ENCODE measurements at regions not wholly inside any gene's neighbourhood (a gene's known extent, or its start where the extent isn't known, plus 50 kb on each side); places are given as distances from the start of the nearest gene placed in this dataset.

DNA sequence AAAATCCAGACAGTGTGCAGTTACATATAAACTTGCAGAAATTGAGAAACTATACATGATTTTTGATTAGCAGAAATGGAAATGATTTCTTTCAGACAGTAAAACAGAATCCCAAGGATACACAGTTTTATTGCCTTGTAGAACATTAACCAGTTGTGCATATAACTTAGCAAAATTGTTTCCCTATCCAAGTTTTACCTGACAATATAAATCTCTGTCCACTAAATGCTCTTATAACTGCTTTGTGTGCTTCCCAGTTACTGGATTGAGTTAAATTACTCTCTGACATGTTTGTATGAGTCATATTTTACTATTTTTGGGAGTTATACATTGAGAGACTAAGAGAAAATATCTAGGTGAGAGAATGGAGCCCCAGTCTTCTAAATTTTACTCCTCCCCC lies 563.4 kb downstream of the SH2D4B start:
- H3K9me3 ChIP-seq (ENCODE audit: control insufficient read depth, insufficient read depth, low read length), result peaks cover 4% of the 10 kb centered on the region; the same call in 1 of the 2 replicates
- no peaks in the 10 kb centered on the region for H3K27me3 ChIP-seq (ENCODE audit: control insufficient read depth, insufficient read depth, low read length)
- H3K79me1 ChIP-seq (ENCODE audit: low read depth in 1 of 2, low read length in 2 of 2), result no peaks in the 10 kb centered on the region
- DNase-seq (no peak), ATAC-seq (ENCODE audit: low read depth) (no peak)
- CTCF ChIA-PET, result no interaction called here
- no peak overlapping the region for H2BK120ac ChIP-seq (ENCODE audit: low read depth, low read length)
- no peak overlapping the region for H2AK5ac ChIP-seq (ENCODE audit: low read depth, low read length)
- no peak overlapping the region for H3K18ac ChIP-seq (ENCODE audit: low read depth, low read length)
- H4K5ac ChIP-seq (ENCODE audit: low read depth, low read length), result no peak overlapping the region
- H4K8ac ChIP-seq (ENCODE audit: low read depth in 2 of 2, low read length in 2 of 2), result no peak overlapping the region
- in situ Hi-C loops (cut with MboI; ENCODE audit: low sequenced_read_pairs), result no loop called here
- H4K91ac ChIP-seq (ENCODE audit: insufficient read depth, low read depth, low read length), result no peak overlapping the region
- no peak overlapping the region for H3K9ac ChIP-seq (ENCODE audit: low read depth, low read length)
- H3K56ac ChIP-seq (ENCODE audit: extremely low read depth, insufficient read depth, low read length), result no peak overlapping the region
- H2BK5ac ChIP-seq (ENCODE audit: low read depth, low read length, poor library complexity, severe bottlenecking), result no peak overlapping the region
- H3K14ac ChIP-seq (replicated peaks; ENCODE audit: low read depth, low read length), result no peak overlapping the region
- no peaks in the 10 kb centered on the region for H3K4me1 ChIP-seq (ENCODE audit: control insufficient read depth, insufficient read depth, low read length)
- no peak overlapping the region for H2AFZ ChIP-seq (replicated peaks; ENCODE audit: low read length, poor library complexity)
- H3K27ac ChIP-seq (ENCODE audit: insufficient read depth, low read length), result no peak overlapping the region
- H3K23ac ChIP-seq (ENCODE audit: low read depth, low read length), result no peak overlapping the region
- no peak overlapping the region for H3K4ac ChIP-seq (ENCODE audit: low read depth, low read length)
- H4K20me1 ChIP-seq (ENCODE audit: insufficient read depth, low read length), result no peaks in the 10 kb centered on the region
- no peak overlapping the region for H2AK9ac ChIP-seq (replicated peaks; ENCODE audit: low read depth, low read length, poor library complexity)
- no peak overlapping the region for H2BK15ac ChIP-seq (ENCODE audit: low read depth, low read length)
- H2BK20ac ChIP-seq (ENCODE audit: low read depth, low read length), result no peak overlapping the region
- dilution Hi-C loops (cut with HindIII; ENCODE audit: low sequenced_read_pairs, unreplicated experiment), result no loop called here
- H3K9me1 ChIP-seq (ENCODE audit: insufficient read depth, low read length), result no peaks in the 10 kb centered on the region
- POLR2A ChIA-PET (ENCODE audit: unreplicated experiment), result no interaction called here
- TF ChIP-seq FOS (IDR thresholded peaks at IDR 0.05; ENCODE audit: low read depth, low read length) (no peak), RAD21 (IDR thresholded peaks at IDR 0.05; ENCODE audit: low read length) (no peak), NFE2L2 (IDR thresholded peaks at IDR 0.05; ENCODE audit: low read depth, low read length) (no peak), MXI1 (IDR thresholded peaks at IDR 0.05; ENCODE audit: borderline replicate concordance, low read depth, low read length) (no peak), BHLHE40 (IDR thresholded peaks at IDR 0.05; ENCODE audit: low read depth, low read length) (no peak), CEBPB (IDR thresholded peaks at IDR 0.05; ENCODE audit: low read depth, low read length) (no peak), MAZ (IDR thresholded peaks at IDR 0.05; ENCODE audit: borderline replicate concordance, low read depth, low read length) (no peak), RFX5 (IDR thresholded peaks at IDR 0.05; ENCODE audit: low read depth, low read length) (no peak), POLR2A (IDR thresholded peaks at IDR 0.05; ENCODE audit: low read depth, low read length) (no peak), CHD1 (IDR thresholded peaks at IDR 0.05; ENCODE audit: low read depth, low read length) (no peak), RCOR1 (IDR thresholded peaks at IDR 0.05; ENCODE audit: insufficient replicate concordance, low read length) (no peak), MAFK (IDR thresholded peaks at IDR 0.05; ENCODE audit: low read depth, low read length) (no peak)
- TF ChIP-seq, protein P1, sequence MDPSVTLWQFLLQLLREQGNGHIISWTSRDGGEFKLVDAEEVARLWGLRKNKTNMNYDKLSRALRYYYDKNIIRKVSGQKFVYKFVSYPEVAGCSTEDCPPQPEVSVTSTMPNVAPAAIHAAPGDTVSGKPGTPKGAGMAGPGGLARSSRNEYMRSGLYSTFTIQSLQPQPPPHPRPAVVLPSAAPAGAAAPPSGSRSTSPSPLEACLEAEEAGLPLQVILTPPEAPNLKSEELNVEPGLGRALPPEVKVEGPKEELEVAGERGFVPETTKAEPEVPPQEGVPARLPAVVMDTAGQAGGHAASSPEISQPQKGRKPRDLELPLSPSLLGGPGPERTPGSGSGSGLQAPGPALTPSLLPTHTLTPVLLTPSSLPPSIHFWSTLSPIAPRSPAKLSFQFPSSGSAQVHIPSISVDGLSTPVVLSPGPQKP (IDR thresholded peaks at IDR 0.05; ENCODE audit: borderline replicate concordance, low read depth, low read length), result no peak
- TF ChIP-seq, protein P2, sequence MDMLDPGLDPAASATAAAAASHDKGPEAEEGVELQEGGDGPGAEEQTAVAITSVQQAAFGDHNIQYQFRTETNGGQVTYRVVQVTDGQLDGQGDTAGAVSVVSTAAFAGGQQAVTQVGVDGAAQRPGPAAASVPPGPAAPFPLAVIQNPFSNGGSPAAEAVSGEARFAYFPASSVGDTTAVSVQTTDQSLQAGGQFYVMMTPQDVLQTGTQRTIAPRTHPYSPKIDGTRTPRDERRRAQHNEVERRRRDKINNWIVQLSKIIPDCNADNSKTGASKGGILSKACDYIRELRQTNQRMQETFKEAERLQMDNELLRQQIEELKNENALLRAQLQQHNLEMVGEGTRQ (IDR thresholded peaks at IDR 0.05; ENCODE audit: low read depth, low read length), result no peak
- TF ChIP-seq, protein P3, sequence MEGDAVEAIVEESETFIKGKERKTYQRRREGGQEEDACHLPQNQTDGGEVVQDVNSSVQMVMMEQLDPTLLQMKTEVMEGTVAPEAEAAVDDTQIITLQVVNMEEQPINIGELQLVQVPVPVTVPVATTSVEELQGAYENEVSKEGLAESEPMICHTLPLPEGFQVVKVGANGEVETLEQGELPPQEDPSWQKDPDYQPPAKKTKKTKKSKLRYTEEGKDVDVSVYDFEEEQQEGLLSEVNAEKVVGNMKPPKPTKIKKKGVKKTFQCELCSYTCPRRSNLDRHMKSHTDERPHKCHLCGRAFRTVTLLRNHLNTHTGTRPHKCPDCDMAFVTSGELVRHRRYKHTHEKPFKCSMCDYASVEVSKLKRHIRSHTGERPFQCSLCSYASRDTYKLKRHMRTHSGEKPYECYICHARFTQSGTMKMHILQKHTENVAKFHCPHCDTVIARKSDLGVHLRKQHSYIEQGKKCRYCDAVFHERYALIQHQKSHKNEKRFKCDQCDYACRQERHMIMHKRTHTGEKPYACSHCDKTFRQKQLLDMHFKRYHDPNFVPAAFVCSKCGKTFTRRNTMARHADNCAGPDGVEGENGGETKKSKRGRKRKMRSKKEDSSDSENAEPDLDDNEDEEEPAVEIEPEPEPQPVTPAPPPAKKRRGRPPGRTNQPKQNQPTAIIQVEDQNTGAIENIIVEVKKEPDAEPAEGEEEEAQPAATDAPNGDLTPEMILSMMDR (conservative IDR thresholded peaks at IDR 0.05; ENCODE audit: low read depth, low read length), result no peak
- H3K4me2 ChIP-seq (ENCODE audit: low read depth, low read length), result no peak overlapping the region
- no peaks in the 10 kb centered on the region for H3K36me3 ChIP-seq (ENCODE audit: control insufficient read depth, insufficient read depth, low read length)
- no peak overlapping the region for H3K4me3 ChIP-seq (ENCODE audit: insufficient read depth, low read depth, low read length)
- intact Hi-C loops (cut with micrococcal nuclease), result no loop called here
- BruUV-seq (replicated peaks), result no TSS peak

Data from IMR-90 (cell line).